Retinal pigment epithelial cell (primary cell): ENCODE measurements at regions not wholly inside any gene's neighbourhood (a gene's known extent, or its start where the extent isn't known, plus 50 kb on each side); places are given as distances from the start of the nearest gene placed in this dataset.
"Not testable (repeated sequence)": the region's sequence is repeated elsewhere in the genome, so short reads cannot be mapped to it uniquely, and the experiment has no call there.

Experiments
- DNase-seq: peaks from one replicate; pipeline ENCODE4 v3.0.0-alpha.2; 2010; ENCODE audit warnings: low read depth
- H3K4me3 ChIP-seq: 2 replicates; pipeline ENCODE4 v1.5.1; 2011; ENCODE audit warnings: mild to moderate bottlenecking, low read length, control low read depth, moderate library complexity
- CTCF ChIP-seq: conservative IDR thresholded peaks from 2 replicates; pipeline ENCODE4 v1.5.1; 2011; ENCODE audit warnings: low read depth, low read length, control low read depth, inconsistent platforms

GRCh38 chr10:25104441-25104840 lies 70.4 kb upstream of the GPR158 start:
- TF ChIP-seq CTCF: no peak
- no peak overlapping the region for H3K4me3 ChIP-seq
- no peak for DNase-seq

- no peak for TF ChIP-seq CTCF
- no peak overlapping the region for H3K4me3 ChIP-seq
- DNase-seq: no peak
Observed at GRCh38 chr10:25105262-25105661, 69.5 kb upstream of the GPR158 start.

DNA sequence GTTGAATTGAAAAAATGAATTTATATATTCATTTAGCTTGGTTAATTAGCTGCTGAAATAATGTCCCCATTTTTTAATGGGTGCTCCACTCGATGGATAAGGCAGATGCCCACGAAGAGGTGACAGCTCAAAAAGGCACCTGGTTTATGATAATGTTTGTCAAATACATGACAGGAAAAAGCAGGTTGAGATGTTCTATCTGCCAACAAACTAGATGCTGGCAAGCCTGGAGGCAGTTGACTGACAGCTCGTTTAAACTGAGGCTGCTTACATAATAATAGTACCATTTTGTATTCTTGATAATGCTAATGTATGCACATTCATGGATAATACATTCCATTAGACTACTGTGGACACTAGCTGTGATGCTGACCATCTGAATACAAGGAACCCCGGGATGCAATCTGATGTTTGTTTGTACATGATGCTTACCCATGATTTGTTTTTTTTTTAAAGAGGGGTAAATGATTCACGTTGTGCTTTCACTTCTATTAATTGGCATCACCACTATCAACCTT lies 69.0 kb upstream of the GPR158 start:
- DNase-seq: no peak
- no peak for TF ChIP-seq CTCF
- H3K4me3 ChIP-seq: no peak overlapping the region

DNA sequence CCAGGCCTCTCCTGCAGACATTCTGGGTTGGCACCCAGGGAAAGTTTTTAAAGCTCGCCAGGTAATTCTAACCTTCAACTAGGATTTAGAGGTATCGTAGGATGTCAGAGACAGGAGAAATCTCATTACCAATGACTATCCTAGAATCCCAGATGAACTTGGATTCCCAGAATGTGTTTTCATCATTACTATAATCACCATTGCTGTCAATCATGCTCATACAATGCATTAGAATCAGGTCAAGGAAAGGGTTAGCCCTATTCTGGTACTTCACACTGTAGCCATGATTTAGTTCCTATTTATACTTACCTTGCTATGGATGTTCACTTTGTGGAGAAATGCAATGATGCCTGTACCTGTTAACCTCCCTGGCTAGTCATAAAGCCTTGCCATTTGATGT lies 67.0 kb upstream of the GPR158 start:
- no peak for TF ChIP-seq CTCF
- DNase-seq: peak; percentile 23

GRCh38 chr10:25109896-25110295 lies 64.9 kb upstream of the GPR158 start:
- DNase-seq, H3K4me3 ChIP-seq: not testable (repeated sequence)

More for the DNA sequence above, 67.0 kb upstream of the GPR158 start:
- H3K4me3 ChIP-seq: no peak overlapping the region

DNA sequence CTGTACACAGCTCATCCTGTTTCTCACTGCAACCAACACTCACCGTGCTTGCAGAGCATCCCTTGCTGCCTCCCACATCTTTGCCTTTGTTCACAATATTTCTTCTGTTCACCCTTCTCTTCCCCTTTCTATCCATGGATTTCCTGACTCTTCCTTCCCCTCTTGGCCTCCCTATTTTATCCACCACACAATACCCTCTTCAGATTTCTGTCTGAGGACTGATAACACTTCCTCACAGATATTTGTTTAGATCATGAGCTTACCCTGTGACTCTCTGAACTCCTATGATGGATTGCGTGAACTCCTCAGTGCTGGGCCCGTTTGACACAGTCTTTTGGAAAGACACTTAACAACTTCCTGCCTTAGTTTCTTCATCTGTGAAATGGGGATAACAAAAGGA lies 62.8 kb upstream of the GPR158 start:
- no peak for DNase-seq
- H3K4me3 ChIP-seq: no peak overlapping the region
- no peak for TF ChIP-seq CTCF

- no peak overlapping the region for H3K4me3 ChIP-seq
- peak; percentile 46 for DNase-seq
- peak; percentile 91 for TF ChIP-seq CTCF
Observed at GRCh38 chr10:25113191-25114035, 61.4 kb upstream of the GPR158 start.
